SK-N-SH (cell line): ENCODE measurements at regions not wholly inside any gene's neighbourhood (a gene's known extent, or its start where the extent isn't known, plus 50 kb on each side); places are given as distances from the start of the nearest gene placed in this dataset.

Source experiments
- CHD2 ChIP-seq: fragments of 150-350 bp; IDR thresholded peaks from 2 replicates; pipeline ENCODE4 v1.6.1; 2018; ENCODE audit warnings: low read length; ENCODE audit not compliant: partially characterized antibody
- EP300 ChIP-seq, 2 experiments: IDR thresholded peaks; 2 replicates each; pipeline versions ENCODE4 v1.4.0 to v1.6.1; 2012; ENCODE audit warnings: borderline replicate concordance in 1 of 2, low read depth in 1 of 2, low read length in 1 of 2
- POLR2AphosphoS5 ChIP-seq: IDR thresholded peaks from 2 replicates; pipeline ENCODE4 v1.6.1; 2012; ENCODE audit warnings: low read depth, low read length
- TEAD4 ChIP-seq: IDR thresholded peaks from 2 replicates; pipeline ENCODE4 v1.4.0; 2012; ENCODE audit warnings: mild to moderate bottlenecking, borderline replicate concordance; ENCODE audit not compliant: insufficient read depth
- TF ChIP-seq, protein P1 (sequence below): fragments of 200-600 bp; sonication (generic); IDR thresholded peaks from 2 replicates; pipeline ENCODE4 v1.6.1; 2017; ENCODE audit warnings: antibody characterized with exemption, mild to moderate bottlenecking, moderate library complexity
- TF ChIP-seq, protein P2 (sequence below): IDR thresholded peaks from 2 replicates; pipeline ENCODE4 v1.4.0; 2012; ENCODE audit warnings: low read depth, borderline replicate concordance
- TF ChIP-seq, protein P3 (sequence below): IDR thresholded peaks from 2 replicates; pipeline ENCODE4; 2012

DNA sequence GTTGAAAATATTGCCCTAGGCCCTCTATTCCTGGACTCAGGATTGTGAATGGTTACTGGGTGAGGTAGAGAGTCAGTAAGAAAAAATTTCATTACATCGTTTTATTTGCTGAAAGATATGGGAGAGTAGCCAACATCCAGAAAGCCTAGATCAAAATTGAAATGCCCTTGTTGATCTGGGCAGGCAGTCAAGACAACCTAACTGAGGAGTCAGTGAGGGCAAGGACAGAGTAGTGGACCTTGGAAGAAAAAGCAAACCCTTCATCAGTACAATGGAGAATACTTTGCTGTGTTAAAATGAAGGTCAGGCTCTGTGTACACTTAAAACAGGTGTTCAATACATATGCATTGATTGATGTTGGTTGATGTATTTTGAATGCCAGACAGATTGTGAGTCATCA is 576.7 kb downstream of the OLFM4 start:
- no peak for TF ChIP-seq EP300 (IDR thresholded peaks at IDR 0.05; ENCODE audit: borderline replicate concordance in 1 of 2, low read depth in 1 of 2, low read length in 1 of 2)
- TF ChIP-seq, protein P1, sequence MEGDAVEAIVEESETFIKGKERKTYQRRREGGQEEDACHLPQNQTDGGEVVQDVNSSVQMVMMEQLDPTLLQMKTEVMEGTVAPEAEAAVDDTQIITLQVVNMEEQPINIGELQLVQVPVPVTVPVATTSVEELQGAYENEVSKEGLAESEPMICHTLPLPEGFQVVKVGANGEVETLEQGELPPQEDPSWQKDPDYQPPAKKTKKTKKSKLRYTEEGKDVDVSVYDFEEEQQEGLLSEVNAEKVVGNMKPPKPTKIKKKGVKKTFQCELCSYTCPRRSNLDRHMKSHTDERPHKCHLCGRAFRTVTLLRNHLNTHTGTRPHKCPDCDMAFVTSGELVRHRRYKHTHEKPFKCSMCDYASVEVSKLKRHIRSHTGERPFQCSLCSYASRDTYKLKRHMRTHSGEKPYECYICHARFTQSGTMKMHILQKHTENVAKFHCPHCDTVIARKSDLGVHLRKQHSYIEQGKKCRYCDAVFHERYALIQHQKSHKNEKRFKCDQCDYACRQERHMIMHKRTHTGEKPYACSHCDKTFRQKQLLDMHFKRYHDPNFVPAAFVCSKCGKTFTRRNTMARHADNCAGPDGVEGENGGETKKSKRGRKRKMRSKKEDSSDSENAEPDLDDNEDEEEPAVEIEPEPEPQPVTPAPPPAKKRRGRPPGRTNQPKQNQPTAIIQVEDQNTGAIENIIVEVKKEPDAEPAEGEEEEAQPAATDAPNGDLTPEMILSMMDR: no peak
- TF ChIP-seq, protein P2, sequence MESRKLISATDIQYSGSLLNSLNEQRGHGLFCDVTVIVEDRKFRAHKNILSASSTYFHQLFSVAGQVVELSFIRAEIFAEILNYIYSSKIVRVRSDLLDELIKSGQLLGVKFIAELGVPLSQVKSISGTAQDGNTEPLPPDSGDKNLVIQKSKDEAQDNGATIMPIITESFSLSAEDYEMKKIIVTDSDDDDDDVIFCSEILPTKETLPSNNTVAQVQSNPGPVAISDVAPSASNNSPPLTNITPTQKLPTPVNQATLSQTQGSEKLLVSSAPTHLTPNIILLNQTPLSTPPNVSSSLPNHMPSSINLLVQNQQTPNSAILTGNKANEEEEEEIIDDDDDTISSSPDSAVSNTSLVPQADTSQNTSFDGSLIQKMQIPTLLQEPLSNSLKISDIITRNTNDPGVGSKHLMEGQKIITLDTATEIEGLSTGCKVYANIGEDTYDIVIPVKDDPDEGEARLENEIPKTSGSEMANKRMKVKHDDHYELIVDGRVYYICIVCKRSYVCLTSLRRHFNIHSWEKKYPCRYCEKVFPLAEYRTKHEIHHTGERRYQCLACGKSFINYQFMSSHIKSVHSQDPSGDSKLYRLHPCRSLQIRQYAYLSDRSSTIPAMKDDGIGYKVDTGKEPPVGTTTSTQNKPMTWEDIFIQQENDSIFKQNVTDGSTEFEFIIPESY: no peak
- TF ChIP-seq CHD2: no peak
- no peak for TF ChIP-seq POLR2AphosphoS5
- TF ChIP-seq, protein P3, sequence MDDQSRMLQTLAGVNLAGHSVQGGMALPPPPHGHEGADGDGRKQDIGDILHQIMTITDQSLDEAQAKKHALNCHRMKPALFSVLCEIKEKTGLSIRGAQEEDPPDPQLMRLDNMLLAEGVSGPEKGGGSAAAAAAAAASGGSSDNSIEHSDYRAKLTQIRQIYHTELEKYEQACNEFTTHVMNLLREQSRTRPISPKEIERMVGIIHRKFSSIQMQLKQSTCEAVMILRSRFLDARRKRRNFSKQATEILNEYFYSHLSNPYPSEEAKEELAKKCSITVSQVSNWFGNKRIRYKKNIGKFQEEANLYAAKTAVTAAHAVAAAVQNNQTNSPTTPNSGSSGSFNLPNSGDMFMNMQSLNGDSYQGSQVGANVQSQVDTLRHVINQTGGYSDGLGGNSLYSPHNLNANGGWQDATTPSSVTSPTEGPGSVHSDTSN: no peak
- no peak for TF ChIP-seq TEAD4
